Heart left ventricle (tissue), 16 donors: ENCODE measurements at regions not wholly inside any gene's neighbourhood (a gene's known extent, or its start where the extent isn't known, plus 50 kb on each side); places are given as distances from the start of the nearest gene placed in this dataset.

Experiments used
- ATAC-seq, 4 donors: fragments of 200-7000 bp; cut with Tn5 transposase; one replicate each; pipeline ENCODE4 v1.9.1; 2020 to 2022; ENCODE audit warnings: moderate library complexity in 4 of 4, mild to moderate bottlenecking in 3 of 4, moderate number of reproducible peaks in 1 of 4
- DNase-seq, 5 donors: peaks; one replicate each; pipeline ENCODE4 v3.0.0-alpha.2; 2020
- H3K27ac ChIP-seq, 12 donors: fragments of 200-600 bp; sonication (generic) in 4 of 12; one replicate each; pipeline versions ENCODE4 v1.5.0 to v1.8.0; 2016 to 2022; ENCODE audit warnings: mild to moderate bottlenecking in 2 of 12
- H3K27me3 ChIP-seq, 9 donors: fragments of 200-600 bp; sonication (generic) in 2 of 9; one replicate each; pipeline versions ENCODE4 v1.5.1 to v1.8.0; 2016 to 2022; ENCODE audit warnings: mild to moderate bottlenecking in 3 of 9
- H3K36me3 ChIP-seq, 9 donors: fragments of 200-600 bp; sonication (generic) in 2 of 9; one replicate each; pipeline versions ENCODE4 v1.5.0 to v1.8.0; 2018 to 2022; ENCODE audit warnings: mild to moderate bottlenecking in 2 of 9
- H3K4me1 ChIP-seq, 12 donors: fragments of 200-600 bp; sonication (generic) in 4 of 12; one replicate each; pipeline versions ENCODE4 v1.5.0 to v1.8.0; 2016 to 2022; ENCODE audit warnings: mild to moderate bottlenecking in 3 of 12
- H3K4me3 ChIP-seq, 12 donors: fragments of 200-600 bp; sonication (generic) in 4 of 12; one replicate each; pipeline versions ENCODE4 v1.5.0 to v1.8.0; 2017 to 2022; ENCODE audit warnings: mild to moderate bottlenecking in 9 of 12, moderate library complexity in 4 of 12
- H3K9me3 ChIP-seq, 12 donors: fragments of 200-600 bp; sonication (generic) in 4 of 12; one replicate each; pipeline versions ENCODE4 v1.5.0 to v1.8.0; 2016 to 2022; ENCODE audit warnings: mild to moderate bottlenecking in 1 of 12
- POLR2A ChIP-seq, 2 donors: fragments of 450-650 bp; IDR thresholded peaks; one replicate each; pipeline ENCODE4 v1.6.1; 2017; ENCODE audit warnings: antibody characterized with exemption in 2 of 2, mild to moderate bottlenecking in 2 of 2, moderate library complexity in 2 of 2
- WGBS, 4 donors: extraction: QIAGEN DNeasy Blood & Tissue Kit in 2 of 4; methylation state at CpG; one replicate each; pipeline versions ENCODE4 v1.1.5 to v1.1.7; 2013 to 2018; 5-methylcytosine and 5-hydroxymethylcytosine counted together
- intact Hi-C, 10 donors: fragments of 100-400 bp; cut with DNase I; formaldehyde crosslinking; loops; one replicate each; pipeline versions ENCODE4 v1.11.1 to v1.14.2; 2022
- TF ChIP-seq, protein P1 (sequence below), 12 donors: fragments of 200-600 bp; sonication (generic) in 4 of 12; IDR thresholded peaks; one replicate each; pipeline versions ENCODE4 v1.5.0 to v1.8.0; 2018 to 2022; ENCODE audit warnings: antibody characterized with exemption in 12 of 12, mild to moderate bottlenecking in 5 of 12
- donor health status: ischemic (EF 13 %, LVEDD 7.1; RV severe dilation, severe dysfunction).
- donor health status: healthy with polysubstance abuse.
- donor health status: DM: no; HTN: yes; CAD: no.
- donor health status: DM: no; HTN: no; CAD: no.
- donor health status: ischemic (EF 25% LVEDD 6.9; RV normal size, moderate dysfunction).
- donor health status: ischemic (EF 25% LVEDD 5.7; RV mildly dilated, moderate dysfunction).
- donor health status: healthy.
- donor health status: DM: yes; HTN: yes; CAD: no.
- donor health status: ischemic (EF 35%, LVEDD 5.7; RV mildly dilated, moderate dysfunction).
- donor health status: nonischemic (EF 11% LVEDD 7.7; RV severe dilation, severe dysfunction).
- donor health status: DM: yes; HTN: yes; CAD: no.
- donor health status: PGD.
- donor health status: ischemic (EF 29% LVEDD 5.4; RV normal size, mild dysfunction).
- donor health status: nonischemic (EF 23%, LVEDD 6.1; RV moderate dilation, normal function).

DNA sequence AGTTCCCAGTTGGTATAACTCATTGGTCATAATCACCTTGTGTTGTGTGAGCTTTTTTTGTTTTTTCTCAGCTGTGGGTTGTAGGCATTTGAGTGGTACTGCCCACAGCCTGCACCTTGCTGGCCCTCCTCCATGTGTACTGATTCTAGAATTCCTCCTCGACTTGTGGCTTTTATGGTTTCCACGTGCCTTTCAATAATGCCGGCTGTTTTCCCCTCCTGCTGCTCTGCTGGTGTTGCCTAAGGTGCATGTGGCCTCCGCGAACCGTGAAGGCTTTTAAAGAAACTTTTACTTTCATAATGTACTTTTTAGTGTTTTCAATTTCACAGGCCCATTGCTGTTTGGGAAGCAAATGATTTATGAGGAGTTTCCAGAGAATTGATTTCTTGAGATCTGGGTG lies 518.0 kb downstream of the REEP3 start:
- no peak for TF ChIP-seq POLR2A (IDR thresholded peaks at IDR 0.05)
- TF ChIP-seq, protein P1, sequence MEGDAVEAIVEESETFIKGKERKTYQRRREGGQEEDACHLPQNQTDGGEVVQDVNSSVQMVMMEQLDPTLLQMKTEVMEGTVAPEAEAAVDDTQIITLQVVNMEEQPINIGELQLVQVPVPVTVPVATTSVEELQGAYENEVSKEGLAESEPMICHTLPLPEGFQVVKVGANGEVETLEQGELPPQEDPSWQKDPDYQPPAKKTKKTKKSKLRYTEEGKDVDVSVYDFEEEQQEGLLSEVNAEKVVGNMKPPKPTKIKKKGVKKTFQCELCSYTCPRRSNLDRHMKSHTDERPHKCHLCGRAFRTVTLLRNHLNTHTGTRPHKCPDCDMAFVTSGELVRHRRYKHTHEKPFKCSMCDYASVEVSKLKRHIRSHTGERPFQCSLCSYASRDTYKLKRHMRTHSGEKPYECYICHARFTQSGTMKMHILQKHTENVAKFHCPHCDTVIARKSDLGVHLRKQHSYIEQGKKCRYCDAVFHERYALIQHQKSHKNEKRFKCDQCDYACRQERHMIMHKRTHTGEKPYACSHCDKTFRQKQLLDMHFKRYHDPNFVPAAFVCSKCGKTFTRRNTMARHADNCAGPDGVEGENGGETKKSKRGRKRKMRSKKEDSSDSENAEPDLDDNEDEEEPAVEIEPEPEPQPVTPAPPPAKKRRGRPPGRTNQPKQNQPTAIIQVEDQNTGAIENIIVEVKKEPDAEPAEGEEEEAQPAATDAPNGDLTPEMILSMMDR (IDR thresholded peaks at IDR 0.05) = no peak
- Histone ChIP-seq H3K36me3 (no peaks in the 10 kb centered on the region), H3K4me3 (no peak overlapping the region), H3K4me1 (peaks cover 0 to 26% (median 5%) of the 10 kb centered on the region in 12 donors), H3K27me3 (peaks cover 0 to 8% (median 0%) of the 10 kb centered on the region in 9 donors), H3K9me3 (no peaks in the 10 kb centered on the region), H3K27ac (no peak overlapping the region)
- ATAC-seq (no peak), DNase-seq (no peak)
- intact Hi-C loops = loop anchor here in 1 of 10 donors (5.0 kb wide), 1 partner anchor 167 kb away; no protein-coding TSS in a partner anchor
- 75 to 88% (median 83%) methylated on average over 6 of the region's 6 CpGs for WGBS, 4 donors

DNA sequence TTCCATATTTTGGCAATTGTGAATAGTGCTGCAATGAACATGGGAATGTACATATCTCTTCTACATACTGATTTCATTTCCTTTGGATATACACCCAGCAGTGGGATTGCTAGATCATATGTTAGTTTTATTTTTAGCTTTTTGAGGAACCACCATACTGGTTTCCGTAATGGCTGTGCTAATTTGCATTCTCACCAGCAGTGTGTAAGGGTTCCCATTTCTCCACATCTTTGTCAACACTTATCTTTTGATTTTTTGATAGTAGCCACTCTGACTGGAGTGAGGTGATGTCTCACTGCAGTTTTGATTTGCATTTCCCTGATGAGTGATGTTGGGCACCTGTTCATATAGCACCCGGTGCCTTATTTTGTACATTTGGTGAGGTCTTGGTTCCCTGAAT lies 519.6 kb downstream of the REEP3 start:
- peaks cover 0 to 5% (median 0%) of the 10 kb centered on the region in 9 donors for H3K27me3 ChIP-seq
- TF ChIP-seq POLR2A (IDR thresholded peaks at IDR 0.05) = no peak
- TF ChIP-seq, protein P1 (IDR thresholded peaks at IDR 0.05) = no peak
- H3K9me3 ChIP-seq = no peaks in the 10 kb centered on the region
- no peak for DNase-seq
- intact Hi-C loops = loop anchor here in 1 of 10 donors (2.0 kb wide), 1 partner anchor 168 kb away; no protein-coding TSS in a partner anchor
- no peaks in the 10 kb centered on the region for H3K36me3 ChIP-seq
- 26 to 49% (median 42%) methylated on average over 2 of the region's 2 CpGs for WGBS, 4 donors
- H3K27ac ChIP-seq = no peak overlapping the region
- ATAC-seq = no peak
- H3K4me1 ChIP-seq = peaks cover 0 to 26% (median 5%) of the 10 kb centered on the region in 12 donors
- peak overlapping the region in 3 of 12 donors; percentile 44 to 54 (median 45) for H3K4me3 ChIP-seq

DNA sequence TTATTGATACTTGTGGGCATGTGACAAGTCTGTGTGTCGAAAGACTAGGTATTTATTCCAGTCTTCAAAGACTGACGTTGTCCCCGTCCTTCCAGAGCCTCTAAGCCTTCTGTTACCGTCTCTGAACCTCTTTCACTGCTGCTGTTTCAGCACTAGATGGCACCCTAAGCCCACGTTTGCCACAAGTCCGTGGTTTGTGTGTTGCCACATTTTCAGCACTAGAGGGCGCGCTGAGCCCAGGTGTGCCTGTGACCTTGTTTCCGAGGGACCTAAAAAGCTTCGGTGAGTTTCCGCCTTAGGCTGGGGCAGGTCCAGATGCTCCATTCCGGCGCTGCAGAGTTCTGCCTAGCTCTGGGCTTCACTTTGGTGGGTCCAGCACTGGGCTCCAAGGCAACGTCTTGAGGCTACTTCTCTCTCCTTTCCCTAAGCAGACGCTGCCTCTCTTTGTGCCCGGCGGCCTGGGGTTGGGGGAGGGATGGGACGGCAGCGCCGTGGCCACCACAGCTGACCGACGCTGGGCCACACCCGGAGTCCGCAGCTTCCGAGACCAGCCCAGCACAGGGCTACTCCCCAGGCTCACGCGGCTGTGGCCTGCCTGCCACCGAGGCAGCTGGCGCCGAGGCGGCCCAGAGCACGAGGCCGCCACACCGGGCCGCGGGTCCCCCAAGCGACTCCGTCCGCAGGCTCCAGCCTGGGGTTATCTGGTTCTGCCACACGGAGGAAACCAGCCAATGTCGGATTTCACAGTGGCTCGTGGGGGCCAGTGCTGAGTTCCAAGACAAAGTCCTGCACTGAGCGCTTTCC lies 520.2 kb downstream of the REEP3 start:
- Histone ChIP-seq H3K9me3 (no peaks in the 10 kb centered on the region), H3K27ac (no peak overlapping the region), H3K27me3 (peaks cover 0 to 2% (median 0%) of the 10 kb centered on the region in 9 donors), H3K36me3 (no peaks in the 10 kb centered on the region), H3K4me1 (peaks cover 0 to 26% (median 5%) of the 10 kb centered on the region in 12 donors), H3K4me3 (peak overlapping the region in 10 of 12 donors; percentile 21 to 54 (median 44))
- ATAC-seq (peak; percentile 50 to 92 (median 86)), DNase-seq (peak; percentile 56 to 76 (median 61))
- TF ChIP-seq, protein P1 (IDR thresholded peaks at IDR 0.05) = peak; percentile 92 to 99 (median 98)
- no peak for TF ChIP-seq POLR2A (IDR thresholded peaks at IDR 0.05)
- WGBS, 4 donors = 22 to 32% (median 24%) methylated on average over 26 to 43 of the region's 43 CpGs
- intact Hi-C loops = loop anchor here in 1 of 10 donors (2.0 kb wide), 1 partner anchor 169 kb away; no protein-coding TSS in a partner anchor

DNA sequence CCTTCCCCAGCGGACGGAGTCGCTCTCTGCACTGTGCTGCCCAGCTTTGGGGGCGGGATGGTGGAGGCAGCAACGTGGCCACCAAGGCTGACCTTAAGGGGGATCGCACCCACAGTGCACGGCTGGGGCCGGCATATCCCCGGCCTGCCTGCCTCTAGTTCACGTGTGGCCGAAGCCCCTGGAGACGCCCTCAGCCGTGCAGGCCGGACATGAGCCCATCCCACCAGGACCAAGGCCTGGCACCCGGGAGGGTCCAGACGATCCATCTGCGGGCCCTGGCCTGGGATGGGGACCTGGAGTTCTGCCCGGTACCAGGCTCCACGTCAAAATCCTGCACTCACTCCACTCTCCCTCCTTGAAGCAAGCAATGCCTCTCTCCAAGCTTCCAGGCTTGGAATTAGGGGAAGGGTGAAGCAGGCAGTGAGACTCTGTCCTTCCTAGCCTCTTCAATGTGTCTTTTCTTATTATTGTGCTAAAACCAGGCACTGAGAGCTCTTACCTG lies 520.8 kb downstream of the REEP3 start:
- intact Hi-C loops = loop anchor here in 1 of 10 donors (2.0 kb wide), 1 partner anchor 169 kb away; no protein-coding TSS in a partner anchor
- no peak overlapping the region for H3K4me3 ChIP-seq
- H3K27ac ChIP-seq = no peak overlapping the region
- no peak for TF ChIP-seq POLR2A (IDR thresholded peaks at IDR 0.05)
- TF ChIP-seq, protein P1 (IDR thresholded peaks at IDR 0.05) = no peak
- WGBS, 4 donors = 76 to 81% (median 78%) methylated on average over 12 to 19 of the region's 19 CpGs
- ATAC-seq (peak in 1 of 4 donors; percentile 49), DNase-seq (peak in 1 of 5 donors; percentile 60)
- peaks cover 0 to 22% (median 5%) of the 10 kb centered on the region in 12 donors for H3K4me1 ChIP-seq
- H3K27me3 ChIP-seq = no peaks in the 10 kb centered on the region
- H3K9me3 ChIP-seq = no peaks in the 10 kb centered on the region
- H3K36me3 ChIP-seq = no peaks in the 10 kb centered on the region
